ENCODE measurements at regions not wholly inside any gene's neighbourhood (a gene's known extent, or its start where the extent isn't known, plus 50 kb on each side); places are given as distances from the start of the nearest gene placed in this dataset.

DNA sequence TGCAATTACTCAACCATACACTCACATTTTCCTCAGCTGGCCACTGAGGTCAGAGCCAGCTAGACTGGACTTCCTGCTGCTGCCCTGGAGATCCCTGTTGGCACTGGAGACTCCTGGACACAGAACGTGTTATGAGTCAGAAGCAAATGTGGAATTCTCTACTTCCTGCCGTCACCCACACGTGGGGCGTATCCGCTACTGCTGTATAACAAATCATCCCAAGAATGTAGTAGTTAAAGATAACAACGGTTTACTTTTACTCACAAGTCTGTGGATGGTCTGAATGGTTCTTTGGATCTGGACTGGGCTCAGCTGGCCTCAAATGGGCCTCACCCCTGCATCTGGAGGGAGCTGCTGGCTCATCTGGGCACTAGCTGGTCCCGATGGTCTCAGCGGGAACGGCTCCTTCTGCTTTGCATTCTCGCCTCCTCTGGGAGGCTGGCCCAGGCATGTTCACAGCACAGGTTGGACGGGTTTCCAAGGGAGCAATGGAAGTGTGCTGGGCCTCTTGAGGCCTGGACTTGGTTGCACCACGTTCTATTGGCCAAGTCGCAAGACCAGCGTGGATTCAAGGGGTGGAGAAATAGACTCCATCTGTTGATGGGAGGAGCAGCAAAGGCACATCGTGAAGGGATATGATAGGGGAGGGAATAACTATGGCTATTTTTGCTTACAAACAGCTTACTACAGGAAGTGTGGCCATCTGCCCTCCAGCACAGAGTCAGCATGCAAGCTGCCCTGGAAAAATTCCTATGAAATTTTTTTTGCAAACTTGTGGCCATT lies 118.5 kb downstream of the SNX5 start:
- no peaks in the 10 kb centered on the region for H3K36me3 ChIP-seq
- H3K4me3 ChIP-seq = no peak overlapping the region
- H4K20me1 ChIP-seq = no peaks in the 10 kb centered on the region
- no peaks in the 10 kb centered on the region for H3K27me3 ChIP-seq
- no peak overlapping the region for H3K27ac ChIP-seq
- no peak overlapping the region for H3K4me2 ChIP-seq
- TF ChIP-seq Cebpa-rat (IDR thresholded peaks at IDR 0.05) = no peak
- H3K4me1 ChIP-seq = peaks cover 50% of the 10 kb centered on the region
- no peak overlapping the region for H3K9ac ChIP-seq
- peaks cover 6% of the 10 kb centered on the region; the same call in 1 of the 2 replicates for H3K9me3 ChIP-seq

GRCh38 chr20:17849138-17849900 lies 119.3 kb downstream of the SNX5 start:
- Histone ChIP-seq H4K20me1 (no peaks in the 10 kb centered on the region), H3K9me3 (peaks cover 6% of the 10 kb centered on the region; the same call in 1 of the 2 replicates), H3K9ac (no peak overlapping the region), H3K27me3 (no peaks in the 10 kb centered on the region), H3K27ac (peak overlapping the region; percentile 45; the same call in 1 of the 2 replicates), H3K36me3 (no peaks in the 10 kb centered on the region), H3K4me3 (no peak overlapping the region), H3K4me1 (peaks cover 42% of the 10 kb centered on the region), H3K4me2 (peak overlapping the region; percentile 84)
- no peak for TF ChIP-seq Cebpa-rat (IDR thresholded peaks at IDR 0.05)

DNA sequence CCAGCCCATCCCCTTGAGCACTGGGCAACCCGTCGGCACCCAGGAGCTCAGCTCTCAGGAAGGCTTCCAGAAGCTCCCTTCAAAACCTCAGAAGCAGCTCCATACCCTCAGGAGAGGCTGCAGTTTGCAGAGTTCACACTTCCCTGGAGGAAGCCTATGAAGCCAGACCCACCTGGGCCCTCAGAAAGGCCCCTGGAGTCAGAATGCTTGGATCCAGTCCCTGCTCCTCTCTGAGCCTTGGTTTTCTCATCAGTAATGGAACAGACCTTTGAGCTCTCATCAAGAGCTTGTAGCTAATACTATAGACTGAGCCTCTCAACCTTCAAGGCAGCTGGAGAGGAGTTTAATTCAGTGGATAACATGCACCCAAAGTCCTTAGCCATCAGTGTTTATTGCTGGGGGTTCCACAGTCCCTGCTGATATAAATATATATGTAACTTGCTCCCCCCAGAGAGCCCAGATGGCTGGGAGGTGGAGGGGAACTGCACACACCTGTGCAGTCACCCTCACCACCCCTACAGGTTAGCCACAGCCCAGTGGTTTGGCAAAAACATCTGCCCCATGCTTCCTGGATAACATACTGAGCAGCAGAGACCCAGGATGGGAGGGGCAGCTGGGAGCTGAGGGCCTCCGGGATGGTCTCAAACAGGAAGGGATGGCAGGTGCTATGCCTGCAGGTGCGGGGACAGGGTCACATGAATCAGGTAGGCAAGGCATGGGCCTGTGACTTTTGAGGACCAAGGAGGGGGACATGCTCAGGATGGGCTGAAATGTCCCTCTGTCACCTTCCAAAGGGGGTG lies 120.1 kb downstream of the SNX5 start:
- Histone ChIP-seq H3K9ac (peak overlapping the region; percentile 42; the same call in 1 of the 2 replicates), H3K4me2 (peak overlapping the region; percentile 84), H3K4me3 (no peak overlapping the region), H3K4me1 (peaks cover 46% of the 10 kb centered on the region), H3K27ac (peak overlapping the region; percentile 54; the same call in 1 of the 2 replicates), H4K20me1 (no peaks in the 10 kb centered on the region), H3K36me3 (no peaks in the 10 kb centered on the region), H3K9me3 (peaks cover 6% of the 10 kb centered on the region; the same call in 1 of the 2 replicates), H3K27me3 (no peaks in the 10 kb centered on the region)
- no peak for TF ChIP-seq Cebpa-rat (IDR thresholded peaks at IDR 0.05)

DNA sequence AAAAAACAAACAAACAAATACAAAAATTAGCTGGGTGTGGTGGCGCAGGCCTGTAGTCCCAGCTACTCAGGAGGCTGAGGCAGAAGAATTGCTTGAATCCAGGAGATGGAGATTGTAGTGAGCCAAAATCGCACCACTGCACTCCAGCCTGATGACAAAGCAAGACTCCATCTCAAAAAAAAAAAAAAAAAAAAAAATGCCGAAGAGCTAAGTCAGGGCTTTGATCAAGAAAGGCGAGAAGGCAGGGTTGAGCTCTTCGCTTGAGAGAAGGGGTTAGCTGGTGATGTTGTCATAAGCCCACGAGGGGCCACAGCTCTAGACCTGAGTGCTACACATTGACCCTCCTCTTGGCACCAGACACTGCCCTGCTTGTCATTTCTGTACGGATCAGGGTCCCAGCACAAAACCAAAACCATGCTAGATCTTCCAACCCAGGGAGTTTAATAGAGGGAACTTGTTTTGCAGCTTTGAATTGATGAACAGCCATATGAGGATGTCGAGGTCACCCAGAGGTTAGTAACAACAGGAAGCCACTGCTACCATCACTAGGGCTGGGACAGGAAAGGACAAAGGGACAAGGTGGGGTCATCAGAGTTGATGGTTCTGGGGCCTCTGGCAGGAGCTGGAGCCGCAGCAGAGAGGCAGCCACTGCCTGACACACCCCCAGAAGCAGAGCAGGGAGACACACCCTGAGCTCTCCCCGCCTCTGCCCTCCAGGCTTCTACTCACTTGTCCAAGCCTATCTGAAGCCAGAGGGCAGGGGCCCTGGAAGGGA lies 122.7 kb downstream of the SNX5 start:
- H3K4me2 ChIP-seq = peak overlapping the region; percentile 25; the same call in 1 of the 2 replicates
- TF ChIP-seq Cebpa-rat (IDR thresholded peaks at IDR 0.05) = no peak

DNA sequence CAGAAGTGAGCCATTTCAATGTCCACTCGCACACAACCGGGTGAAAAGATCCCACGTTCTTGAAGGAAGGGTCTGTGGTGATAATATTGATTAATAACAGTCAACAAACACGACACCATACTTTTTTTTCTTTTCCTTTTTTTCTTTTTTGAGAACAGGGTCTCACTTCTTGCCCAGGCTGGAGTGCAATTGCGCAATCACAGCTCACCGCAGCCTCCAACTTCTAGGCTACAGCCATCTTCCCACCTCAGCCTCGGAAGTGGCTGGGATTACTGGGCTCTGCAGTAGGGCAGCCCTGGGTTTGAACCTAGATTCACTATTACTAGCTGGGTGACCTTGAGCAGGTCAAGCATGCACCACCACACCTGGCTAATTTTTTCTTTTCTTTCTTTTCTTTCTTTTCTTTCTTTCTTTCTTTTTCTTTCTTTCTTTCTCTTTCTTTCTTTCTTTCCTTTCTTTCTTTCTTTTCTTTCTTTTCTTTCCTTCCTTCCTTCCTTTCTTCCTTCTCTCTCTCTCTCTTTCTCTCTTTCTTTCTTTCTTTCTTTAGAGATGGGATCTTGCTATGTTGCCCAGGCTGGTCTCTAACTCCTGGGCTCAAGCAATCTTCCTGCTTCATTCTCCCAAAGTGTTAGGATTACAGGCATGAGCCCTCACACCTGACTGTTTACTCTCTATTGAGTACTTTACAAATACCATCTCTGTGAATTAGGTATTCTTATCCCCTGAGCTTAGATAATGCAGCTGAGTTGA lies 123.9 kb downstream of the SNX5 start:
- Histone ChIP-seq H3K27ac (no peak overlapping the region), H3K4me1 (peaks cover 39% of the 10 kb centered on the region), H3K9me3 (peaks cover 5% of the 10 kb centered on the region; the same call in 1 of the 2 replicates), H3K4me2 (no peak overlapping the region), H4K20me1 (no peaks in the 10 kb centered on the region), H3K9ac (no peak overlapping the region), H3K36me3 (no peaks in the 10 kb centered on the region), H3K27me3 (0 out of 2 replicates have a peak, but pooled peaks cover 5% of the 10 kb centered on the region), H3K4me3 (no peak overlapping the region)
- TF ChIP-seq Cebpa-rat (IDR thresholded peaks at IDR 0.05) = peak; percentile 97

More for the DNA sequence above, 122.7 kb downstream of the SNX5 start:
- Histone ChIP-seq H3K4me3 (no peak overlapping the region), H3K27me3 (0 out of 2 replicates have a peak, but pooled peaks cover 5% of the 10 kb centered on the region), H3K9me3 (peaks cover 6% of the 10 kb centered on the region; the same call in 1 of the 2 replicates), H3K4me1 (peaks cover 46% of the 10 kb centered on the region), H3K27ac (no peak overlapping the region), H4K20me1 (no peaks in the 10 kb centered on the region), H3K9ac (no peak overlapping the region), H3K36me3 (no peaks in the 10 kb centered on the region)

GRCh38 chr20:17844133-17844429 lies 124.5 kb downstream of the SNX5 start:
- no peak for TF ChIP-seq Cebpa-rat (IDR thresholded peaks at IDR 0.05)
- 0 out of 2 replicates have a peak, but pooled peaks cover 5% of the 10 kb centered on the region for H3K27me3 ChIP-seq
- H3K9ac ChIP-seq = no peak overlapping the region
- H3K4me2 ChIP-seq = no peak overlapping the region
- H3K27ac ChIP-seq = no peak overlapping the region
- no peaks in the 10 kb centered on the region for H3K9me3 ChIP-seq
- H3K36me3 ChIP-seq = no peaks in the 10 kb centered on the region
- H3K4me1 ChIP-seq = peaks cover 37% of the 10 kb centered on the region
- H4K20me1 ChIP-seq = no peaks in the 10 kb centered on the region
- no peak overlapping the region for H3K4me3 ChIP-seq

DNA sequence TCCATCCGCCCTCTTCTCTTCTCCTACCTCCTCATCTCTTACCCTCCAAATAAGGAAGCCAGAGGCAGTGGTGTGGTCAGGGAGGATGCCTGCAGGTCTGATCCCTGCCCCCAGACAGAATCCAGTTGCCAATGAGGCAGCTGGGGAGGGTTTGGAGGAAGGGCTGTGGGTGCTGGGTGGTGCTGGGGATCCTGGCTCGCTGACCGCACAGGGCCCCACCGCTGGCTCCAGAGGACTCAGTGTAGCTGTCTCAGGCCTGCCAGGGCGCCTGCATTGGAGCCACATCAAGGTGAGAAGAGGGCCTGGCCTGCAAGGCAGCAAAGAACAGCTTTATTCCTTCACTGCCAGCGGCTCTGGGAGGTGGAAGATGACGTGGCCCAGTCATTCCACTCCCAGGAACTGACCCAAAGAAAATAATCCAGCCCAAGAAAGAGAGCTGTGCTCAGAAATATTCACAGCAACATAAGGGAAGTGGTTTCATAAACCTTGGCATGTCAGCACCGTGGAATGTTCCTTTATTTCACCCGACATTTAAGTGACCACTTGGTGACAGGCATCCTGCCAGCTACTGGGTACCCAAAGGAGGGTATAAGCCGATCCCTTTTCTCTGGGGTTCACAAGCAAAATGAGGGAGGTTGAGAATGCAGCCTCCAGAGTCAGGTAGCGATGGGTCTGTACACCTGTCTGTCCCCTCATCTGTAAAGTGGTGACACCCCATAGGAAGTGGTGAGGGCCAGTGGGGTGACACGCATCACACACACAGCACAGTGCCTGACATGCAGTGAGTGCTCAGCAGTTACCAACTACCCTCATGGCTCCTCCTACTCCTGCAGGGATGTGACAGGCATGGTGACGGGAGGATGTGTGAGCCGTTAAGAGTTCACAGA lies 125.1 kb downstream of the SNX5 start:
- 0 out of 2 replicates have a peak, but pooled peaks cover 5% of the 10 kb centered on the region for H3K27me3 ChIP-seq
- no peak overlapping the region for H3K4me2 ChIP-seq
- no peak overlapping the region for H3K9ac ChIP-seq
- TF ChIP-seq Cebpa-rat (IDR thresholded peaks at IDR 0.05) = no peak
- H3K36me3 ChIP-seq = no peaks in the 10 kb centered on the region
- H4K20me1 ChIP-seq = no peaks in the 10 kb centered on the region
- no peaks in the 10 kb centered on the region for H3K9me3 ChIP-seq
- H3K4me3 ChIP-seq = no peak overlapping the region
- no peak overlapping the region for H3K27ac ChIP-seq
- H3K4me1 ChIP-seq = peaks cover 31% of the 10 kb centered on the region
